ENCODE measurements at regions not wholly inside any gene's neighbourhood (a gene's known extent, or its start where the extent isn't known, plus 50 kb on each side); places are given as distances from the start of the nearest gene placed in this dataset.
"Not testable (repeated sequence)": the region's sequence is repeated elsewhere in the genome, so short reads cannot be mapped to it uniquely, and the experiment has no call there.

DNA sequence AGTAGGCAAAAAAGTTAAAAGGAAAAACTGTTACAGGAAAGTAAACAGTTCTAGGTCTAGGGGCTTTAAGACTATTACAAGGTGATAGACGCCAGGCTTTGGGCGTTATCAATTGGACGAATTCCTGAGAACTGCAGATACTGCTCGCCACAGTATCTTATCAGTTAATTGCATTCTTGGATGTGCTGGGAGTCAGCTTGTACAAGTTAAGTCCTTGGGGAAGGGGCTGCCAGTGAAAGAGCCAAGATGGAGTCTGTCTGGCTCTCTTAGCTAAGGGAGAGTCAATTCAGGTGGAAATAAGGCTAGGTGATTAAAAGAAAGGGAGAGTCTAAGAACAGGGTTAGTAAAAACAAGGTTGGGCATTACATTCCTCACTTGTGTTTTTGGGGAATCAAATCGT lies 90.3 kb upstream of the FAM90A1 start:
- not testable (repeated sequence) for TF ChIP-seq EZH2phosphoT487 (conservative IDR thresholded peaks at IDR 0.05; ENCODE audit: low read length)
- TF ChIP-seq, protein P1, sequence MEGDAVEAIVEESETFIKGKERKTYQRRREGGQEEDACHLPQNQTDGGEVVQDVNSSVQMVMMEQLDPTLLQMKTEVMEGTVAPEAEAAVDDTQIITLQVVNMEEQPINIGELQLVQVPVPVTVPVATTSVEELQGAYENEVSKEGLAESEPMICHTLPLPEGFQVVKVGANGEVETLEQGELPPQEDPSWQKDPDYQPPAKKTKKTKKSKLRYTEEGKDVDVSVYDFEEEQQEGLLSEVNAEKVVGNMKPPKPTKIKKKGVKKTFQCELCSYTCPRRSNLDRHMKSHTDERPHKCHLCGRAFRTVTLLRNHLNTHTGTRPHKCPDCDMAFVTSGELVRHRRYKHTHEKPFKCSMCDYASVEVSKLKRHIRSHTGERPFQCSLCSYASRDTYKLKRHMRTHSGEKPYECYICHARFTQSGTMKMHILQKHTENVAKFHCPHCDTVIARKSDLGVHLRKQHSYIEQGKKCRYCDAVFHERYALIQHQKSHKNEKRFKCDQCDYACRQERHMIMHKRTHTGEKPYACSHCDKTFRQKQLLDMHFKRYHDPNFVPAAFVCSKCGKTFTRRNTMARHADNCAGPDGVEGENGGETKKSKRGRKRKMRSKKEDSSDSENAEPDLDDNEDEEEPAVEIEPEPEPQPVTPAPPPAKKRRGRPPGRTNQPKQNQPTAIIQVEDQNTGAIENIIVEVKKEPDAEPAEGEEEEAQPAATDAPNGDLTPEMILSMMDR (IDR thresholded peaks at IDR 0.05; ENCODE audit: insufficient read depth, low read length, poor library complexity, severe bottlenecking), result not testable (repeated sequence)
